OCI-LY3 (cell line): ENCODE measurements at regions not wholly inside any gene's neighbourhood (a gene's known extent, or its start where the extent isn't known, plus 50 kb on each side); places are given as distances from the start of the nearest gene placed in this dataset.

ENCODE experiments used
- H2AFZ ChIP-seq: fragments of 200-600, 300-600 bp; shearing (Covaris generic); 2 replicates; pipeline ENCODE4 v1.6.0; 2014; ENCODE audit warnings: antibody characterized with exemption, low read depth, low read length
- H3K27ac ChIP-seq: fragments of 200-600, 300-600 bp; sonication (generic); 2 replicates; pipeline ENCODE4 v1.5.1; 2014; ENCODE audit warnings: mild to moderate bottlenecking, low read length, moderate library complexity, mixed read lengths
- H3K27me3 ChIP-seq: fragments of 200-600, 300-600 bp; sonication (generic); 2 replicates; pipeline ENCODE4 v1.6.1; 2014; ENCODE audit warnings: low read depth, low read length, mixed read lengths
- H3K36me3 ChIP-seq: fragments of 200-600, 300-600 bp; sonication (generic); replicated peaks from 2 replicates; pipeline ENCODE3; 2014; ENCODE audit warnings: low read depth, low read length, mixed read lengths
- H3K4me1 ChIP-seq: fragments of 300-600, 200-600 bp; sonication (generic); 2 replicates; pipeline ENCODE4 v1.6.1; 2014; ENCODE audit warnings: low read length, mixed read lengths
- H3K4me2 ChIP-seq: fragments of 200-600, 300-600 bp; sonication (generic); 2 replicates; pipeline ENCODE4 v1.6.1; 2014; ENCODE audit warnings: low read length, mixed read lengths
- H3K4me3 ChIP-seq: fragments of 300-600, 200-600 bp; sonication (generic); 2 replicates; pipeline ENCODE4 v1.5.1; 2014; ENCODE audit warnings: antibody characterized with exemption, mild to moderate bottlenecking, low read length, moderate library complexity
- H3K79me2 ChIP-seq: fragments of 300-600, 200-600 bp; shearing (Covaris generic); 2 replicates; pipeline ENCODE4 v1.6.1; 2014; ENCODE audit warnings: mild to moderate bottlenecking, low read length, mixed read lengths
- H3K9ac ChIP-seq: fragments of 300-600, 200-600 bp; shearing (Covaris generic); 2 replicates; pipeline ENCODE4 v1.6.0; 2014; ENCODE audit warnings: mild to moderate bottlenecking, low read length, moderate library complexity
- H3K9me3 ChIP-seq: fragments of 200-600, 300-600 bp; shearing (Covaris generic); 2 replicates; pipeline ENCODE4 v1.6.1; 2014; ENCODE audit warnings: low read length, mixed read lengths; ENCODE audit not compliant: insufficient read depth
- H4K20me1 ChIP-seq: fragments of 200-600, 300-600 bp; sonication (generic); 2 replicates; pipeline ENCODE4 v1.6.1; 2016; ENCODE audit warnings: low read length, mixed read lengths; ENCODE audit not compliant: insufficient read depth
- CTCF ChIP-seq: fragments of 200-600, 300-600 bp; sonication (generic); IDR thresholded peaks from 2 replicates; pipeline ENCODE4 v1.5.1; 2014; ENCODE audit warnings: antibody characterized with exemption, low read length, low read depth
- EZH2phosphoT487 ChIP-seq: fragments of 200-600 bp; shearing (Covaris generic); IDR thresholded peaks from 2 replicates; pipeline ENCODE4 v1.6.1; 2018; ENCODE audit warnings: antibody characterized with exemption, mixed run types, low read depth

DNA sequence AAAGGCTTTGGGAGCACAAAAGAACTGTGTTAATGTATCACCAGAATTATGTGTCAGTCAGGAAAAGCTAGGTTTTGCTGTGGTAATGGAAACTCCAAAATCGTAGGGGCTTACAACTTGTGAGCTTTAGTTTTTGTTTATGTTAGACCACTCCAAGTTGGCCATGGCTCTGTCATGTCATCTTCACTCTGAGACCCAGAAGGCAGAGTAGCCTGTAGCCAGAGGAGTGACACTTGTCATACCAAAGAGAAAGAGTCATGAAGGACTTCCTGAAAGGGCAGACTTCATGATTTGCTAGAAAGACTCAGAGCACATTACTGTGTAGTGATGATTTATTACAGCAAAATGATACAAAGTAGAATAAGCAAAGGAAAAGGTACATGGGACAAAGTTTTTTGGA, 133.6 kb upstream of the SSTR1 start:
- Histone ChIP-seq H3K4me3 (no peak overlapping the region), H3K27ac (no peak overlapping the region), H3K4me2 (no peak overlapping the region), H2AFZ (no peak overlapping the region), H4K20me1 (no peaks in the 10 kb centered on the region), H3K36me3 (no peaks in the 10 kb centered on the region), H3K27me3 (no peaks in the 10 kb centered on the region), H3K4me1 (peaks cover 9% of the 10 kb centered on the region), H3K79me2 (no peaks in the 10 kb centered on the region), H3K9ac (no peak overlapping the region), H3K9me3 (no peaks in the 10 kb centered on the region)
- TF ChIP-seq CTCF (no peak), EZH2phosphoT487 (no peak)

DNA sequence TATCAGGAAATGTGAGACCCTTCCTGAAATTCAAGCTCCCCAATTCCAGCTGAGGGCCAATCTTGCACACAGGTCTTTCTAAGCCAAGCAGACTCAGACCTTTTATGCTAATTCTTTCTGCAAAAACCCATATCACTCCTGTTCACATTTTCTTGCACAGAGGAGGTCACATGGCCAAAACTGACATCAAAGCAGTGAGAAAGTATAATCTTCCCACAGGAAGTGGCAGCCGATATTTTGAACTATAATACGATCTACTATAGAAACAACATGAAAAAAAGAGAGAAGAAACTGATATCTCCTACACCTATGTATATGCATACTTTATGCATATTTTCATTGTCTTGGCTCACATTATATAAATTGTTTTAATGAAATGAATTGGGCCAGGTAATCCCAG, 132.9 kb upstream of the SSTR1 start:
- H3K9ac ChIP-seq: no peak overlapping the region
- no peak overlapping the region for H3K27ac ChIP-seq

DNA sequence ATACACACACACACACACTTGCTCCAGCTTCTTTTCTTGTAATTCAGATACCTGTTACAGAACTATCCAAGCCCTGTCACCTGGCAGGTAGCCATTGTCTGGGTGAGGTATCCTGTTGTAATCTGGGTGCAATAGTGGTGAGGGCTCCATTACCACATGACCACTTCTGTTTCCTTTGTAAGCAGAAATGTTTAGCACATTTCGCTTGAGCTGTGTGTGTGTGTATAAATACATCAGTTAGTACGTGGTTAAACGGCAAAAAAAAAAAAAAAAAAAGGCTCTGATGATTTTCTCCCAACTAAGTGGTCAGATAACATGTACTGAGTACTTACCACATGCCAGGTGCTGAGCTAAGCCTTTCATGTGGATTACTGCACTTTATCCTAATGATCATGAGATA, 129.3 kb upstream of the SSTR1 start:
- H3K4me2 ChIP-seq: peak overlapping the region; percentile 51; the same call in 1 of the 2 replicates
- H3K9ac ChIP-seq: no peak overlapping the region
- H3K9me3 ChIP-seq: no peaks in the 10 kb centered on the region
- no peaks in the 10 kb centered on the region for H3K79me2 ChIP-seq
- H3K4me1 ChIP-seq: peaks cover 18% of the 10 kb centered on the region
- no peaks in the 10 kb centered on the region for H3K27me3 ChIP-seq
- H2AFZ ChIP-seq: no peak overlapping the region
- TF ChIP-seq EZH2phosphoT487 (no peak), CTCF (no peak)
- H3K27ac ChIP-seq: no peak overlapping the region
- H3K36me3 ChIP-seq: no peaks in the 10 kb centered on the region
- no peak overlapping the region for H3K4me3 ChIP-seq
- no peaks in the 10 kb centered on the region for H4K20me1 ChIP-seq

More for the DNA sequence above, 132.9 kb upstream of the SSTR1 start:
- Histone ChIP-seq H3K9me3 (no peaks in the 10 kb centered on the region), H3K4me1 (peaks cover 15% of the 10 kb centered on the region), H2AFZ (no peak overlapping the region), H3K79me2 (no peaks in the 10 kb centered on the region), H3K4me2 (no peak overlapping the region), H3K4me3 (no peak overlapping the region), H4K20me1 (no peaks in the 10 kb centered on the region), H3K36me3 (no peaks in the 10 kb centered on the region), H3K27me3 (no peaks in the 10 kb centered on the region)
- TF ChIP-seq EZH2phosphoT487 (no peak), CTCF (no peak)

- Histone ChIP-seq H3K79me2 (no peaks in the 10 kb centered on the region), H3K4me2 (peak overlapping the region; percentile 51), H2AFZ (no peak overlapping the region), H3K4me3 (peak overlapping the region; percentile 23; the same call in 1 of the 2 replicates), H4K20me1 (no peaks in the 10 kb centered on the region), H3K9me3 (no peaks in the 10 kb centered on the region), H3K27me3 (no peaks in the 10 kb centered on the region), H3K9ac (no peak overlapping the region), H3K4me1 (peaks cover 18% of the 10 kb centered on the region), H3K27ac (no peak overlapping the region), H3K36me3 (no peaks in the 10 kb centered on the region)
- TF ChIP-seq EZH2phosphoT487 (no peak), CTCF (no peak)
Observed at GRCh38 chr14:38079268-38079667, 128.4 kb upstream of the SSTR1 start.
